ENCODE measurements at regions not wholly inside any gene's neighbourhood (a gene's known extent, or its start where the extent isn't known, plus 50 kb on each side); places are given as distances from the start of the nearest gene placed in this dataset.
"Not testable (repeated sequence)": the region's sequence is repeated elsewhere in the genome, so short reads cannot be mapped to it uniquely, and the experiment has no call there.

DNA sequence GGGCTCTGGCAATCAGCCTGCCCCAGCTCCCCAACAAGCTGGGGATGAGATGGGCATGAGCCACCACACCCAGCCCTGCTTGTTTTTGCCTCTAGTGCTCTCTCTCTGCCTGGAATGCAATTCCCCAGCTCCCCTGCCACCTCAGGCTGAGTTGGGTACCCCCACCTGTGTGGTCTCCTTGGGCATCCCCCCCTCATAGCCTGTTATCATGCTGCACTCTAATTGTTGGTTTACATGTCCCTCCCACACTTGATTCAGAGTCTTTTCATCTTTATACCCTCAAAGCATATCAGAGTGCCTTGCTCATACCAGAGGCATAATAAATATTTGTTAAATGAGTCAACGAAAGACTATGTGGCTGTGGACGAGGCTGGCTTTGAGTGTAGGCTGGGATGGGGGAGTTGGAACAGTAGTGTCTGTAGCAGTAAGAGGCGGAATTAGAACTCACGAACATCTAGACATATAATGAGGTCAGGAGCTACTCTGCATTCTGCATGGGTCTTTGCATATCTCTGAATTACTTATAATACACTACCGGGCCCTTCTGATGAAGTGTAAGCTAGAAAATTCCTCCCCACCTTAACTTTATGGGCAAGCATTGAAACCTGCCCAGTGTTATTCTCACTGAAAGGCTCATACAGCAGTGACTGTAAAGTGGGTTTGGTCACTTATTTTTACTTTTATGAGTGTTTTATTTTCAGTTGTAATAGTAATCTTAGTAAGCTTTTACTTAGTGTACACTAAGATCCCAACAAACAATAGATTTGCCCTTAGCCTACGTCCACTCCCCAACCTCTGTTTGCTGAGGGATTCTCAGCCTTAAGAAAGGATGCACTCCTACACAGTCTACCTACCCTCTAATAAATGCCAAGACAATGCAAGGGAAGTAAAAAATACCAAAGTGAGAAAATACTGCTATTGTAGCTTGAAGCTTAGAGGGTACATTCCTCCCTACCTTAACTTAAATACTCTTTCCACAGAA, 58.7 kb downstream of the EDN1 start:
- DNase-seq (ENCODE audit: low read depth) = no peak

DNA sequence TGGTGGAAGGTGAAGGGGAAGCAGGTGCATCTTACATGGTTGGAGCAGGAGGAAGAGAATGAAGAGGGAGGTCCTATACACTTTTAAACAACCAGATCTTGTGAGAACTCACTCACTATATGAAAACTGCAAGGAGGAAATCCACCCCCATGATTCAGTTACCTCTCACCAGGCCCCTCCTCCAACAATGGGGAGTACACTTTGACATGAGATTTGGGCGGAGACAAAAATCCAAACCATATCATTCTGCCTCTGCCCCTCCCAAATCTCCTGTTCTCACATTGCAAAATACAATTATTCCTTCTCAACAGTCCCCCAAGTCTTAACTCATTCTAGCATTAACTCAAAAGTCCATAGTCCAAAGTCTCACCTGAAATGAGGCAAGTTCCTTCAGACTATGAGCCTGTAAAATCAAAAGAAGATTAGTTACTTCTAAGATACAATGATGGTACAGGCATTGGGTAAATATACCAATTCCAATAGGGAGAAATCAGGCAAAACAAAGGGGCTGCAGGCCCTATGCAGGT, 60.5 kb downstream of the EDN1 start:
- no peak for DNase-seq (ENCODE audit: low read depth)

DNA sequence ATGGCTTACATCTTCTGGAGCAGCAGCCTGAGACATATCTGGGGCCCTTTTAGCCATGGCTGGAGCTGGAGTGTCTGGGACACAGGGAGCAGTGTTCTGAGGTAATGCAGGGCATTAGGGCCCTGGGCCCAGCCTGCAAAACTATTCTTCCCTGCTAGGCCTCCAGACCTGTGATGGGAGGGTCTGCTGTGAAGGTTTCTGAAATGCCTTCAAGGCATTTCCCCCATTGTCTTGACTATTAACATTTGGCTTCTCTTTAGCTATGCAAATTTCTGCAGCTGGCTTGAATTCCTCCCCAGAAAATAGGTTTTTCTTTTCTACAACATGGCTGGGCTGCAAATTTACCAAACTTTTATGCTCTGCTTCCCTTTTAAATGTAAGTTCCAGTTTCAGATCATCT, 61.5 kb downstream of the EDN1 start:
- no peak for DNase-seq (ENCODE audit: low read depth)

DNA sequence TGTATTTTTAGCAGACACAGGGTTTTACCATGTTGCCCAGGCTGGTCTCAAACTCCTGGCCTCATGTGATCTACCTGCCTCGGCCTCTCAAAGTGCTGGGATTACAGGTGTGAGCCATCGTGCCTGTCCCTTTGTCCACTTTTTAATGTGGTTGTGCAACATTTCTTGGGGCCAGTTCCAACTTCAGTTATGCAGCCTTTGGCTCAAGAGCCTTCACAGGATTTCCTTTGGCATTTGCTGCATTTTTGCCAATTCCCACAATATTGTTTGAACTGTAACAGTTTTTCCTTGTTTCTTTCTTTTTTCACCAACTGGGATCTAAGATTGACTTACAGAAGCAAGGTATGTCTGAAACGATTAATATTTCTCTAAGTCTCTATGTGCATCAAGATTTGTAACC, 63.6 kb downstream of the EDN1 start:
- no peak for DNase-seq (ENCODE audit: low read depth)

DNA sequence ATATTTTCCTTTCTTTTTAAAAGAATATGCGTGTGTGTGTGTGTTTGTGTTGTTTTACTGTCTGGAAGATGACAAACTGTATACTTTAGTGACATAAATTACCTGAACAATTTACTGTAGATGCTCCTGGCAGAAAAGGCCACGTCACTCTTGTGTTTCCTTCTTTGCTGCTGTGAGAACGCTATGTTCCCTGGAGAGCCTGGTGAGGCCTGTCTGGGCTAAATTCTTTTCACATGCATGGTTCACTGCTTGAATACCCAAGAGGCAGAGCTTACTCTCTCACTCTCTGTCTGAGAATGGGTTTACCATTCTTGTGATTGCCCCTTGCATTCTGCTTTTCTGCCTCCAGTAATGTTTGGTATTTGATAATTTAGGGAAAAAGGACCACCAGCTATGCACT, 64.3 kb downstream of the EDN1 start:
- DNase-seq (ENCODE audit: low read depth) = no peak

- DNase-seq (ENCODE audit: low read depth) = no peak
These were observed 65.2 kb downstream of the EDN1 start for GRCh38 chr6:12355354-12355753.

- DNase-seq (ENCODE audit: low read depth) = no peak
These were observed 66.3 kb downstream of the EDN1 start for GRCh38 chr6:12356431-12356830.

DNA sequence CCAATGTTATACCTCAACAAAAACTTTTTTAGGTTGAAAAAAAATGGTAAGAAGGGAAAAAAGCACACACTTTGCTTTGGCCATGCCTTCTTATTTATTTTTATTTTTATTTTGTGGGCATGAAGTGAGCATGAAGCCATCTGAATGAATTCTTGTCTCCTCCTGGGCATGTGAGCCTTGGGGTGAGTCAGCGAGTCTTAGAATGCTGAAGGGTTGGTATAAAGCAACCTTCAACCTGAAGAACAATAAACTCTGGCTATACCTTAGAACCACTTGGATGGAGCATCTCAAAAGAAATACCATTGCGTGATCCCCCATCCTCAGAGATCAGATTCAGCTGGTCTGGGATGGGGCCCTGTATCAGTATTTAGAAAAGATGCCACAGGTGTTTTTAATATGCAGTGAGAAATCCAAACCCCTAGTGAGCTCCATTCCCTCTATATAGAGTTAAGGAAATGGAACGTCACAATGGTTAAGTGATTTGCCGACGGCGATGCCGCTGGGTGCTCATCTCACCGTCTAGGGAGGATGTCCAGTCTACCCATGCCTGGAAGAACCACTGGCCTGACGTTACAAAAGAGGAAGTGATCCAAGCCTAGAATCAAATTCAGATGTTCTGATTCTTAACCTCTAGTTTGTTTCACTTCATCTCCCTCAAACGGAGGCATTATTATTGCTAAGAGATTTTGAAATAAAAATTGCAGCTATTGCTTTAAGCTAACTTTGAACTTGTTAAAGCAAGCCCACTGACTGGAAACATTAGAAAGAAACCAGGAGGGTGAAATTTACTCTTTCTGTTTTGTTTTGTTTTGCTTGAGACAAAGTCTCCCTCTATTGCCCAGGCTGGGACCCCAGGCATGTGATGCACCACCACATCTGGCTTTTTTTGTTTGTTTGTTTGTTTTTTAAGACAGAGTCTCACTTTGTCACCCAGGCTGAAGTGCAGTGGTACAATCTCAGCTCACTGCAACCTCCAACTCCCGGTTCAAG, 67.1 kb downstream of the EDN1 start:
- DNase-seq (ENCODE audit: low read depth) = no peak

DNA sequence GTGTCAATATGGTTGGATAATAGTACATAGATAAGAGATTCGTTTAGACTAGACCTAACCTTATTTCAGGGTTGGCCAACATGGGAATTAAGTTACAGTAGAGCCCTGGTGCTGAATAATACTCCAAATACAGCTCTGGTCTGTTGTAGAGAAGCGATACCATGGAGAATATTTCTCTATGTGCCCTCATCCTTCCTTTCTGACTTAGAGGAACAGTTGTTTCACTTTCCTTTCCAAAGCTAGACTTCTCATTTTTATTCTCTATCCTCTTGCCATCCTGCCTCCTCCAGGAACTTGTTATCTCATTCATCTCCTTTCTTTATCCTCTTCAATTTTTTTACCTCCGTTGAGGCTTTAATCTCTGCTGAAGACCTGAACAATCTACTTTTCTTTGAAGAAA, 68.9 kb downstream of the EDN1 start:
- DNase-seq (ENCODE audit: low read depth) = no peak

DNA sequence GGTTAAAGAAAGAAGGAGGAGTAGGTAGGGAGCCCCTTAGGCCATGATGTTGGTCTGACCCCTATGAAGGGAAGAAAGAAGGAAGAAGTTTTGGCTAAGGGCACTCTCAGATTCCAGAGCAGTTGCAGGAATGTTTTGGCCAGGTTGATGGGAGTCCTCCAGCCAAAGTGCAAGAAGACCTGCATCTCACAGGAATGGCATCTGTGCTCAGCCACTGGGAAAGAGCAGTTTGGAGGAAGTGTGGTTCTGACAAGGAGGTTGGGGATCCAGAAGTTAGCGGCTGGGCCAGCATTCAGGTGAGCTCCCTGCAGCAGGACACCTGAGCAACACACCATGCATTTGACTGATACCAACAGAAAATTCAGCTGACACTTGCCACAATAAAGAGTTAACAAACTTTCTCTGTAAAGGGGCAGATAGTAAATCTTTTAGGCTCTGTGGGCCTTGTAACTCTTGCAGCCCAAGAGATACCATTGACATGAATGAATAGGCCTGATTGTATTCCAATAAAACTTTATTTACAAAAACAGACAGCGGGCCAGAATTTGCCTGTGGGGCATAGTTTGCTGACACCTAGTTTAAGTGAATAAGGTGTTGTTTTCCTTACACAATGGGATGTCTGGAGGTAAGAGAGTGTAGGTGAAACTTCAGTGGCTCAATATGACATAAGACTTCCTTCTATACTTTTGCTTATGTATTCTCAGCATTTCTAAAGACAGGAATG, 71.0 kb downstream of the EDN1 start:
- DNase-seq (ENCODE audit: low read depth) = no peak

GRCh38 chr6:12363277-12363650, 73.1 kb downstream of the EDN1 start:
- DNase-seq (ENCODE audit: low read depth) = not testable (repeated sequence)

GRCh38 chr6:12363651-12364381, 73.7 kb downstream of the EDN1 start:
- DNase-seq (ENCODE audit: low read depth) = no peak

GRCh38 chr6:12364621-12365020, 74.5 kb downstream of the EDN1 start:
- DNase-seq (ENCODE audit: low read depth) = no peak

GRCh38 chr6:12366731-12367130, 76.6 kb downstream of the EDN1 start:
- no peak for DNase-seq (ENCODE audit: low read depth)

DNA sequence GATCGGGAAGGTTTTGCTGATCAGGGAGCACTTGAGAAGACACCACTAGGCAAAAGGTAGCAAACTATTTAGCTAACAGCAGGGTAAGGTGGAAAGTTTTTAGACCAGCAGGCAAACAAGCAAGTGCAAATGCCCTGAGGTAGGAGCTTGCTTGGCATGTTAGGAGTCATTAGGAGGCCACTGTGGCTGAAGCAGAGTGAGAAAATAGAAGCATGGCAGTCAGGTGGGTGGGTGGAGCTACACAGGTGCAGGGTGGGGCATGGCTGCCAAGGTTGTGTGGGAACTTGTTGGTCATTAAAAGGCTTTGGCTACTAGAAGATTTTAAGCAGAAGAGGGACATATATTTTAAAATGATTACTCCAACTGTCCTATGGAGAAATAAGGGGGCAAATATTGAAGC, 77.3 kb downstream of the EDN1 start:
- DNase-seq (ENCODE audit: low read depth) = no peak

DNA sequence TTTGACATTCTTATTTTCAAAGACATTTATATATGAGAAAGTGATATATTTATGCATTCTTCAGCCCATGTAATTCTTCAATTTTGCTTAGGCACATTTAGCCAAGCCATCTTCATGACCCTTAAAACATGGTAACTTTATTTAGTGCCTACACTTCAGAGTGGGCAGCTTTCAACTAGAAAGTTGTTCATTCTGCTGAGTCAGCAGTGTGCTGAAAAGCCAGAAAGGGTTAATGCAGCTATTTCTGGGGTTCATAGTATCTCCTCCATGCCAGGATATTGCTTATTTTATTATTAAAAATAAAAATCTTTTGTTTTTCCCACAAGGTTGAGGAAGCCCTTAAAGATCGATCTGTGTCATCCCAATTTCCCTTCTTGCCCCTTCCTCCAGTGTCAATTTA, 79.2 kb downstream of the EDN1 start:
- DNase-seq (ENCODE audit: low read depth) = no peak

DNA sequence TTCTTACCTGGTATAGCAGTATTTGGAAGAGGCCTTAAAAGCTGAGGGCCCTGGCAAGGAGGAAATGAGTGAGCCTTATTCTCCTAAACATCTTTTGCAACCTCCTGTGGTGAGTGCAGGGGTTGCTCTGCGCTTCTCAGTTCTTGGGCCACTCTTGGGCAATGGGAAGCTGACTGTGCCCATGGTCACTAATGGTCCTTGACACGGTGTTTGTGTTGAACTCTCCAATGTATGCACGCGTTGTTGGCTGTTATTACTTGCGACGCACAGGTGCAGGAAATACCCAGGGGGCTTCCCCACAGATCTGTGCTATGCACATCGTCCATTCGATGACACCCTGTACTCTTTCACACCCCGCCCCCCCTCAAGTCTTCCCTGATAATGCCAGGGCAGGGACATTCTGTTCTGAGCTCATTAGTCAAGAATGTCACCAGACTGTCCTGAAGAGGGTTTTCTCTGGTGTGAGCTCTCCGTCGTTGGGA, 79.7 kb downstream of the EDN1 start:
- no peak for DNase-seq (ENCODE audit: low read depth)

- no peak for DNase-seq (ENCODE audit: low read depth)
These were observed 81.0 kb downstream of the EDN1 start for GRCh38 chr6:12371151-12371550.

DNA sequence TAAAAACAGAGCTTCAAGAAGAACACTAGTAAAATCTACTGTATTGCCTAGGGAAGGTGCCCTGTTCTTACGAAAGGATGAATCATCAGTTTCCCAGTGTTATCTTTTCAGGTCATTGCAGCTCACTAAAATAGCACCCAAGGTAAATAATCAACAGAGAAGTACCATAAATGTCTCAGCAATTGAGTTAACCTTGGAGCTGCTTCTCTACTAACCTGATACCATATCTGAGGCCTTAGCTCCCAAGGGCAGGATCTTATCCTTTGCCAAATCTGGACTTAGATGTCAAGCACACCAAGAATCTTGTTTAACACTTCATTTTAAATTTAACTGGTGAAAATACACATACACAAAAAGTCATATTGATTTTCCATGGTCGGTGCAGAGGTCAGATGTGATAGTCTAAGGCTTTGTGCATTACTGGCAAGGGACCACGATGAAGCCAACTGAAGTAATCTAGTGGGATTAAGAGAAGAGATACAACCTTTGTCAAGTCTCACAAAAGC, 81.5 kb downstream of the EDN1 start:
- DNase-seq (ENCODE audit: low read depth) = no peak

DNA sequence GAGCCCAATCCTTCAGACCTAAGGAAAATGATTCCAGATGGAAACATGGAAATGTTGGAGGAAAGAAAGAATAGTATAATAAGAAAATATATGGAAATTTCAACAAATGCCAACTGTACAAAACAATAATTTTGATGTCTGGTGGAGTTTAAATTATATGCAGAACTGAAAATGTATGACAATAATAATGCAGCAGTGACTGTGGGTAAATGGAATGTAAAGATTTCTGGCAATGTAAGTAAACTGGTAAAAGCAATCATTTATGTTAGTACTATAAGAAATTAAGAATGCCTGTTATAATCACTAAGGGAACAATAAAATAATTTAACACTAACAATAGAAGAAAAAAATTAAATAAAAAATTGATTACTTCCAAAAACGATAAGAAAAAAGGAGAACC, 89.0 kb downstream of the EDN1 start:
- no peak for DNase-seq (ENCODE audit: low read depth)

- DNase-seq (ENCODE audit: low read depth) = no peak
These were observed 91.4 kb downstream of the EDN1 start for GRCh38 chr6:12381587-12381986.

All from activated T-cell treated with anti-CD3 and anti-CD28 coated beads for 24 hours (primary cell).